ENCODE measurements at regions not wholly inside any gene's neighbourhood (a gene's known extent, or its start where the extent isn't known, plus 50 kb on each side); places are given as distances from the start of the nearest gene placed in this dataset.

DNA sequence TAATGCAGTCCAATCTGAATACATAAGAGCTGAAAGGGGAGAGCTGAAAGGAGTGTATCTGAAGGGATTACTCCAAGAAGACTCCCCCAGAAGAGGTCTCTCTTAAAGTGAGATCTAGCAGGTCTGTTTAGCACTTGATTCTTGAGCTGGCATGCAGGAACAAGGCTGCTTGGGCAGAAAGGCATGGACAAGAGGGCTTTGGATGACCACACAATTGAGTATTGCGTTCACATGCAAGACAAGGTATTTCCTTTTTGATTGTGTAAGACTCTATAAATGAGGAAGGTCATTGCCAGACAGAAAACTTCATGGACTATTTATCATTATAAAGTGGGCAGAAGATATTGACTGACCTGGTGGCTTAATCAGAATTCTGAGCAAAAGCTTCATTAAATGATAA is 145.5 kb upstream of the AFF2 start:
- H3K9me3 Mint-ChIP-seq (ENCODE audit: unreplicated experiment): peaks cover 32% of the 10 kb centered on the region
- DNase-seq (ENCODE audit: extremely low spot score, unreplicated experiment): no peak
- H3K27me3 Mint-ChIP-seq (ENCODE audit: unreplicated experiment): no peaks in the 10 kb centered on the region
- no peaks in the 10 kb centered on the region for H3K36me3 Mint-ChIP-seq (ENCODE audit: unreplicated experiment)
- H3K4me1 Mint-ChIP-seq (ENCODE audit: unreplicated experiment): no peaks in the 10 kb centered on the region
- no peak for TF ChIP-seq CTCF (IDR thresholded peaks at IDR 0.05)
- no peak overlapping the region for H3K4me3 Mint-ChIP-seq (ENCODE audit: unreplicated experiment)
- H3K27ac Mint-ChIP-seq (ENCODE audit: unreplicated experiment): no peak overlapping the region

GRCh38 chrX:148361641-148362040 is 138.8 kb upstream of the AFF2 start:
- DNase-seq (ENCODE audit: extremely low spot score, unreplicated experiment): no peak
- no peak overlapping the region for H3K4me3 Mint-ChIP-seq (ENCODE audit: unreplicated experiment)
- peaks cover 28% of the 10 kb centered on the region for H3K9me3 Mint-ChIP-seq (ENCODE audit: unreplicated experiment)
- no peaks in the 10 kb centered on the region for H3K36me3 Mint-ChIP-seq (ENCODE audit: unreplicated experiment)
- no peak for TF ChIP-seq CTCF (IDR thresholded peaks at IDR 0.05)
- H3K27me3 Mint-ChIP-seq (ENCODE audit: unreplicated experiment): no peaks in the 10 kb centered on the region
- H3K27ac Mint-ChIP-seq (ENCODE audit: unreplicated experiment): no peak overlapping the region
- no peaks in the 10 kb centered on the region for H3K4me1 Mint-ChIP-seq (ENCODE audit: unreplicated experiment)

GRCh38 chrX:148363471-148364235 is 136.8 kb upstream of the AFF2 start:
- TF ChIP-seq CTCF (IDR thresholded peaks at IDR 0.05): no peak
- Mint-ChIP-seq H3K36me3 (ENCODE audit: unreplicated experiment) (no peaks in the 10 kb centered on the region), H3K27me3 (ENCODE audit: unreplicated experiment) (no peaks in the 10 kb centered on the region), H3K27ac (ENCODE audit: unreplicated experiment) (no peak overlapping the region), H3K4me3 (ENCODE audit: unreplicated experiment) (no peak overlapping the region), H3K9me3 (ENCODE audit: unreplicated experiment) (peaks cover 28% of the 10 kb centered on the region), H3K4me1 (ENCODE audit: unreplicated experiment) (no peaks in the 10 kb centered on the region)
- no peak for DNase-seq (ENCODE audit: extremely low spot score, unreplicated experiment)

DNA sequence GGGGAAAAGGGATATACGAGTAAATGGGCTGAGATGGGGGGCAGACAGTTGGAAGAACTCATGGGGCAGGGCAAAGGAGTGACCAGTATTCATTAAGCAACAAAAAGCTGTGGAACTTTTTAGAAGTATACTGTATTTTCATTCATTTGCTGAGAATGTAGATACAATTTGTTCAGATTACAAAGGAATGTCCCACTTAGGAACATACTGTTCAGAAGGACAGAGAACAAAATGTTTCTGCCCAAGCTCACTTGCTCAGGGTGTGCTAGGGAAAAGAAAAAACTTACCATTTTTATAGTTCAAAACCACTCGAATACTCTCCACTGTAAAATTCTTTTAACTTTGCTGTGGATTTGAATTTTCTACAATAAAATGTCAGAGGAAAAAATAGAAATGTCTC is 135.2 kb upstream of the AFF2 start:
- Mint-ChIP-seq H3K27me3 (ENCODE audit: unreplicated experiment) (no peaks in the 10 kb centered on the region), H3K9me3 (ENCODE audit: unreplicated experiment) (peaks cover 25% of the 10 kb centered on the region), H3K4me1 (ENCODE audit: unreplicated experiment) (no peaks in the 10 kb centered on the region), H3K27ac (ENCODE audit: unreplicated experiment) (no peak overlapping the region), H3K4me3 (ENCODE audit: unreplicated experiment) (no peak overlapping the region), H3K36me3 (ENCODE audit: unreplicated experiment) (no peaks in the 10 kb centered on the region)
- no peak for TF ChIP-seq CTCF (IDR thresholded peaks at IDR 0.05)
- DNase-seq (ENCODE audit: extremely low spot score, unreplicated experiment): no peak

DNA sequence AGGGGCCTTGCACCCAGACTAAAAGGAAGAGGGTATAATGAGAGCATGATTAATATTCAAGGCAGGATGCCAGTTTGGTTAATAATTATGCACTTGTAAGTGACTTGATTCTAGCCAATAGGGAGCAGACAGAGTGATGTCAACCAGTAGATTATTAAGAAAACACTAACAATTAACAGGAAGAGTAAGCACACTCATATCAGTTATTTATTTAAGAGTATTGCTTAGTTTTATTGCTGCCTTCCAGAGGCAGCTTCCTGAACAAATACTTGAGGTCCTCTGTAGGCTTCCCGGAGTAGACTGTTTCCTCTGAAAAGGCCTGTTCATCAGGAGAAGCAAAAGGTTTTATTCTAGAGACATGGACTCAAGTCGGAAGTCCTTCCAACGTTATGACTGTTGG is 129.1 kb upstream of the AFF2 start:
- no peak for TF ChIP-seq CTCF (IDR thresholded peaks at IDR 0.05)
- Mint-ChIP-seq H3K9me3 (ENCODE audit: unreplicated experiment) (peaks cover 42% of the 10 kb centered on the region), H3K27ac (ENCODE audit: unreplicated experiment) (no peak overlapping the region), H3K27me3 (ENCODE audit: unreplicated experiment) (no peaks in the 10 kb centered on the region), H3K4me3 (ENCODE audit: unreplicated experiment) (no peak overlapping the region), H3K4me1 (ENCODE audit: unreplicated experiment) (no peaks in the 10 kb centered on the region), H3K36me3 (ENCODE audit: unreplicated experiment) (no peaks in the 10 kb centered on the region)
- no peak for DNase-seq (ENCODE audit: extremely low spot score, unreplicated experiment)

Data from osteocyte (in vitro differentiated cells).